Loucy (cell line): ENCODE measurements at regions not wholly inside any gene's neighbourhood (a gene's known extent, or its start where the extent isn't known, plus 50 kb on each side); places are given as distances from the start of the nearest gene placed in this dataset.

Experiments
- H2AFZ ChIP-seq: fragments of 200-600 bp; sonication (generic); 2 replicates; pipeline ENCODE4 v1.6.0; 2016; ENCODE audit warnings: antibody characterized with exemption, mild to moderate bottlenecking, low read length, moderate library complexity
- H3F3A ChIP-seq: fragments of 200-600 bp; 2 replicates; pipeline ENCODE4 v1.6.0; 2016; ENCODE audit warnings: antibody characterized with exemption, low read depth, mild to moderate bottlenecking
- H3K27me3 ChIP-seq: fragments of 200-600 bp; sonication (generic); 2 replicates; pipeline ENCODE4 v1.6.1; 2014; ENCODE audit warnings: low read length, mild to moderate bottlenecking; ENCODE audit not compliant: insufficient read depth, poor library complexity, severe bottlenecking
- H3K36me3 ChIP-seq: fragments of 200-600 bp; sonication (generic); 2 replicates; pipeline ENCODE4 v1.6.1; 2016; ENCODE audit warnings: low read length; ENCODE audit not compliant: insufficient read depth
- H3K4me1 ChIP-seq: fragments of 200-600 bp; sonication (generic); 2 replicates; pipeline ENCODE4 v1.5.1; 2014; ENCODE audit warnings: low read length, mild to moderate bottlenecking; ENCODE audit not compliant: insufficient read depth, poor library complexity, severe bottlenecking
- H3K4me2 ChIP-seq: fragments of 200-600 bp; sonication (generic); 2 replicates; pipeline ENCODE4 v1.6.0; 2014; ENCODE audit warnings: antibody characterized with exemption, low read length, low read depth, mild to moderate bottlenecking; ENCODE audit not compliant: poor library complexity, severe bottlenecking
- H3K4me3 ChIP-seq: fragments of 200-600 bp; sonication (generic); 2 replicates; pipeline ENCODE4 v1.5.1; 2014; ENCODE audit warnings: low read length, mild to moderate bottlenecking, mixed read lengths; ENCODE audit not compliant: poor library complexity, severe bottlenecking
- H3K79me2 ChIP-seq: fragments of 200-600 bp; sonication (generic); 2 replicates; pipeline ENCODE4 v1.6.1; 2014; ENCODE audit warnings: low read length; ENCODE audit not compliant: insufficient read depth
- H3K9ac ChIP-seq: fragments of 200-600 bp; sonication (generic); 2 replicates; pipeline ENCODE4 v1.6.0; 2014; ENCODE audit warnings: mild to moderate bottlenecking, low read depth, low read length, moderate library complexity; ENCODE audit not compliant: poor library complexity, severe bottlenecking
- H3K9me2 ChIP-seq: fragments of 200-600 bp; sonication (generic); replicated peaks from 2 replicates; pipeline ENCODE4 v1.6.1; 2016; ENCODE audit warnings: low read depth, low read length, mixed read lengths
- H3K9me3 ChIP-seq: fragments of 200-600 bp; sonication (generic); 2 replicates; pipeline ENCODE4 v1.6.1; 2014; ENCODE audit warnings: mild to moderate bottlenecking, antibody characterized with exemption, low read length, low read depth; ENCODE audit not compliant: insufficient read depth
- H4K20me1 ChIP-seq: fragments of 200-600 bp; sonication (generic); 2 replicates; pipeline ENCODE4 v1.6.0; 2014; ENCODE audit warnings: antibody characterized with exemption, low read length, mild to moderate bottlenecking; ENCODE audit not compliant: insufficient read depth, poor library complexity, severe bottlenecking
- EZH2phosphoT487 ChIP-seq: fragments of 200-600 bp; IDR thresholded peaks from 2 replicates; pipeline ENCODE4 v1.6.1; 2018; ENCODE audit warnings: antibody characterized with exemption, mild to moderate bottlenecking, moderate library complexity, borderline replicate concordance
- TF ChIP-seq, protein P1 (sequence below): fragments of 200-600 bp; sonication (generic); conservative IDR thresholded peaks from 2 replicates; pipeline ENCODE4 v1.5.1; 2014; ENCODE audit warnings: mild to moderate bottlenecking, antibody characterized with exemption, low read length

DNA sequence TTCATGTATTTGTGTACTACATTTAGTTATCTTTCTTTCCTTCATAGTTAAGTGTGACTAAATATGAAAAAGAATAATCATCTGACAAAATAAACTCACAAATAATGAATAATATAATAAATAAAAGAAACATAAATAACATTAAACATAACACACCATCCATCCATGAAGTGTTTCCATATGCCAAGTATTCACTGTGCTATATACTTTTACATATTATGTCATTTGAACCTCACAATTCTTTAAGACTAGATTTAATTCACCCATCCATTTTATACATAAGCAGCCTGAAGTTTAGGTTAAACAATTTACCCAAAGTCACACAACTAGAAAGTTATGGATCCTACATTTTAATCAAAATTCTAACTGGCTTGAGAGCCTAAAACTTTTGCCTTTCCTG, 549.4 kb upstream of the HS3ST5 start:
- Histone ChIP-seq H3K4me3 (no peak overlapping the region), H3K9me3 (no peaks in the 10 kb centered on the region), H3K9me2 (no peaks in the 10 kb centered on the region), H3K27me3 (no peaks in the 10 kb centered on the region), H2AFZ (no peak overlapping the region), H3K9ac (no peak overlapping the region), H3K79me2 (no peaks in the 10 kb centered on the region), H4K20me1 (no peaks in the 10 kb centered on the region), H3K4me1 (no peaks in the 10 kb centered on the region), H3F3A (no peaks in the 10 kb centered on the region), H3K4me2 (no peak overlapping the region), H3K36me3 (no peaks in the 10 kb centered on the region)
- no peak for TF ChIP-seq EZH2phosphoT487
- TF ChIP-seq, protein P1, sequence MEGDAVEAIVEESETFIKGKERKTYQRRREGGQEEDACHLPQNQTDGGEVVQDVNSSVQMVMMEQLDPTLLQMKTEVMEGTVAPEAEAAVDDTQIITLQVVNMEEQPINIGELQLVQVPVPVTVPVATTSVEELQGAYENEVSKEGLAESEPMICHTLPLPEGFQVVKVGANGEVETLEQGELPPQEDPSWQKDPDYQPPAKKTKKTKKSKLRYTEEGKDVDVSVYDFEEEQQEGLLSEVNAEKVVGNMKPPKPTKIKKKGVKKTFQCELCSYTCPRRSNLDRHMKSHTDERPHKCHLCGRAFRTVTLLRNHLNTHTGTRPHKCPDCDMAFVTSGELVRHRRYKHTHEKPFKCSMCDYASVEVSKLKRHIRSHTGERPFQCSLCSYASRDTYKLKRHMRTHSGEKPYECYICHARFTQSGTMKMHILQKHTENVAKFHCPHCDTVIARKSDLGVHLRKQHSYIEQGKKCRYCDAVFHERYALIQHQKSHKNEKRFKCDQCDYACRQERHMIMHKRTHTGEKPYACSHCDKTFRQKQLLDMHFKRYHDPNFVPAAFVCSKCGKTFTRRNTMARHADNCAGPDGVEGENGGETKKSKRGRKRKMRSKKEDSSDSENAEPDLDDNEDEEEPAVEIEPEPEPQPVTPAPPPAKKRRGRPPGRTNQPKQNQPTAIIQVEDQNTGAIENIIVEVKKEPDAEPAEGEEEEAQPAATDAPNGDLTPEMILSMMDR: no peak

DNA sequence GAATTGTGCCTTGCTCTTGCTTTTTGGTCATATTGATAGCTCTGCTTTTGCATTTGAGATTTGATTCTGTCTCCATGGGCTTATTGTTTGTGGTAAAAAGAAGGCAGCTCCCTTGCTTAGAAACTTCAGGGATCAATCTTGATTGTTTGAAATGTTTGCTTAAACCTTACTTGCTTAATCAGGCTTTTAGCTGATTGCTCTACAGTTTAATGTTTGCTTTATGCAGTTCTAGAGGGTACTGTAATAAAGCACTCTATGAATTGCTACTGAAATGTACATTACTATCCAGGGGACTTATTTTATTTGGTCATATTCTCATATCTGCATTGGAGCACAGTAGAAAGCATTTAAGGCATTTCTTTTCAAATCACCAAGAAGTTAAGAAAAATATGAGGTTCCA, 545.4 kb upstream of the HS3ST5 start:
- TF ChIP-seq EZH2phosphoT487: no peak
- TF ChIP-seq, protein P1: no peak
- Histone ChIP-seq H3K4me2 (no peak overlapping the region), H3K9me3 (no peaks in the 10 kb centered on the region), H3K4me1 (no peaks in the 10 kb centered on the region), H3K4me3 (no peak overlapping the region), H2AFZ (no peak overlapping the region), H3K9ac (no peak overlapping the region), H3K36me3 (no peaks in the 10 kb centered on the region), H3K27me3 (no peaks in the 10 kb centered on the region), H4K20me1 (no peaks in the 10 kb centered on the region), H3F3A (no peaks in the 10 kb centered on the region), H3K79me2 (no peaks in the 10 kb centered on the region), H3K9me2 (no peaks in the 10 kb centered on the region)

DNA sequence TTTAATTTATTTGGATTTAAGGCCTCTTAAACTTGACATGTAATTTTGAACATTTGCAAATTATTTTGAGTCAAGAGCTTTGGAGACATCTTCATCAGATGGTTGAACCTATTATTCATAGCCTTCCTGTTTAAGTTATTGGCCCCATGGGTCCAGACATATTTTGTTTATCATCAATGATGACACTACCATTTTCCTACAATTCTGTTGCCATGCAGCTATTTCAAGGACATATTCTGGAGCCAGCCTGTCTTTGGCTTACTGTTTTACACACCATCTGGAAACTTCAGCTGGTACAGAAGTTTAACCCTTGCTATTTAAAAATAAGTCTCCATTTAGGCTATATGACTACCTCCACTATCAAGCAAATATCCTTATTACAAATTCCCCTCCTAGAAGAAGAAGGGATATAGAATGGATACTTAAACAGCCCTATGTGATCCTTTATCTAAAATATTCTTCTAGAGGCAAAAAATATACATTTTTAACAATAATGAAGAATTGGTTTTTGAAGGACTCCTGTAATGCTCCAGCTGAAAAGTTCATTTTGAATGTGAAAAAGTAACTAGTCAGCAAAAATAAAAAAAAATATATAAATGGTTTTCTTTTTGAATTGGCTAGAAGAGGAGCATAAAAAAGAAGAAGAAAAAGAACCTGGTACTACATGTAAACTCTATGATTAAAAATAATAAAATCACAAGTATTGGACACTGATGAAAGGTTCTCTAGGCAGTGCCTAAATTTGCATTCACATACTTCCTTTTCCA, 544.0 kb upstream of the HS3ST5 start:
- no peak overlapping the region for H3K4me2 ChIP-seq
- TF ChIP-seq, protein P1: no peak
- TF ChIP-seq EZH2phosphoT487: no peak
- H3K9me3 ChIP-seq: no peaks in the 10 kb centered on the region
- no peak overlapping the region for H3K9ac ChIP-seq
- no peaks in the 10 kb centered on the region for H3K79me2 ChIP-seq
- no peak overlapping the region for H2AFZ ChIP-seq
- no peaks in the 10 kb centered on the region for H3F3A ChIP-seq
- no peaks in the 10 kb centered on the region for H4K20me1 ChIP-seq
- no peaks in the 10 kb centered on the region for H3K4me1 ChIP-seq
- no peak overlapping the region for H3K4me3 ChIP-seq
- no peaks in the 10 kb centered on the region for H3K36me3 ChIP-seq
- no peaks in the 10 kb centered on the region for H3K27me3 ChIP-seq
- no peaks in the 10 kb centered on the region for H3K9me2 ChIP-seq
